Cardiac fibroblast (primary cell): ENCODE measurements at regions not wholly inside any gene's neighbourhood (a gene's known extent, or its start where the extent isn't known, plus 50 kb on each side); places are given as distances from the start of the nearest gene placed in this dataset.

Experiments
- DNase-seq, 2 donors: peaks; one replicate each; pipeline versions ENCODE4 v3.0.0 to v3.0.0-alpha.2; 2010; ENCODE audit warnings: low read depth in 2 of 2
- H3K4me3 ChIP-seq, 2 donors: replicated peaks in 1 of 2; 1 replicate in 1 of 2; 2 replicates in 1 of 2; pipeline ENCODE4 v1.5.1; 2011; ENCODE audit warnings: low read depth in 2 of 2, low read length in 2 of 2, mild to moderate bottlenecking in 2 of 2, moderate library complexity in 1 of 2
- CTCF ChIP-seq: IDR thresholded peaks from one replicate; pipeline ENCODE4 v1.5.1; 2011; ENCODE audit warnings: low read depth, mild to moderate bottlenecking, low read length, inconsistent platforms

GRCh38 chr1:73160759-73161158 lies 878.4 kb upstream of the NEGR1 start:
- no peak for DNase-seq
- TF ChIP-seq CTCF = no peak
- H3K4me3 ChIP-seq = no peak overlapping the region

- TF ChIP-seq CTCF = no peak
- no peak for DNase-seq
Measured at GRCh38 chr1:73144311-73144710, 862.0 kb upstream of the NEGR1 start.

GRCh38 chr1:73136975-73137374 lies 854.6 kb upstream of the NEGR1 start:
- no peak overlapping the region for H3K4me3 ChIP-seq
- no peak for TF ChIP-seq CTCF
- DNase-seq = no peak

More at GRCh38 chr1:73144311-73144710, 862.0 kb upstream of the NEGR1 start:
- H3K4me3 ChIP-seq = no peak overlapping the region

- H3K4me3 ChIP-seq = no peak overlapping the region
- DNase-seq = no peak
- TF ChIP-seq CTCF = no peak
Measured at GRCh38 chr1:73106931-73107330, 824.6 kb upstream of the NEGR1 start.

GRCh38 chr1:73105755-73106154 lies 823.4 kb upstream of the NEGR1 start:
- no peak overlapping the region for H3K4me3 ChIP-seq
- DNase-seq = no peak
- TF ChIP-seq CTCF = no peak

- no peak for TF ChIP-seq CTCF
- no peak overlapping the region for H3K4me3 ChIP-seq
- no peak for DNase-seq
Measured at GRCh38 chr1:73104749-73105148, 822.4 kb upstream of the NEGR1 start.

- no peak for DNase-seq
- H3K4me3 ChIP-seq = no peak overlapping the region
- no peak for TF ChIP-seq CTCF
Measured at GRCh38 chr1:73100216-73100615, 817.9 kb upstream of the NEGR1 start.
